ENCODE measurements at regions not wholly inside any gene's neighbourhood (a gene's known extent, or its start where the extent isn't known, plus 50 kb on each side); places are given as distances from the start of the nearest gene placed in this dataset.

GRCh38 chr1:213385201-213385600, 334.2 kb downstream of the RPS6KC1 start:
- TF ChIP-seq CTCF (IDR thresholded peaks at IDR 0.05; ENCODE audit: low read depth, low read length) = no peak
- no peak for DNase-seq (ENCODE audit: extremely low read depth, low read depth)

- no peak for TF ChIP-seq CTCF (IDR thresholded peaks at IDR 0.05; ENCODE audit: low read depth, low read length)
- no peak for DNase-seq (ENCODE audit: extremely low read depth, low read depth)
Measured at GRCh38 chr1:213385806-213386324, 334.8 kb downstream of the RPS6KC1 start.

GRCh38 chr1:213387380-213388015, 336.5 kb downstream of the RPS6KC1 start:
- no peak for TF ChIP-seq CTCF (IDR thresholded peaks at IDR 0.05; ENCODE audit: low read depth, low read length)
- DNase-seq (ENCODE audit: extremely low read depth, low read depth) = no peak

- no peak for DNase-seq (ENCODE audit: extremely low read depth, low read depth)
- no peak for TF ChIP-seq CTCF (IDR thresholded peaks at IDR 0.05; ENCODE audit: low read depth, low read length)
Measured at GRCh38 chr1:213388199-213388598, 337.2 kb downstream of the RPS6KC1 start.

GRCh38 chr1:213389061-213389581, 338.1 kb downstream of the RPS6KC1 start:
- TF ChIP-seq CTCF (IDR thresholded peaks at IDR 0.05; ENCODE audit: low read depth, low read length) = no peak
- no peak for DNase-seq (ENCODE audit: extremely low read depth, low read depth)

- TF ChIP-seq CTCF (IDR thresholded peaks at IDR 0.05; ENCODE audit: low read depth, low read length) = no peak
- DNase-seq (ENCODE audit: extremely low read depth, low read depth) = no peak
Measured at GRCh38 chr1:213391445-213391844, 340.4 kb downstream of the RPS6KC1 start.

- no peak for DNase-seq (ENCODE audit: extremely low read depth, low read depth)
- TF ChIP-seq CTCF (IDR thresholded peaks at IDR 0.05; ENCODE audit: low read depth, low read length) = no peak
Measured at GRCh38 chr1:213393860-213394259, 342.8 kb downstream of the RPS6KC1 start.

Measured in AG09319 (cell line).